ENCODE measurements at regions not wholly inside any gene's neighbourhood (a gene's known extent, or its start where the extent isn't known, plus 50 kb on each side); places are given as distances from the start of the nearest gene placed in this dataset.

- Histone ChIP-seq H3K4me1 (ENCODE audit: low read depth, poor library complexity, severe bottlenecking) (no peaks in the 10 kb centered on the region), H3K4me2 (no peak overlapping the region), H3K9ac (no peak overlapping the region), H4K20me1 (ENCODE audit: insufficient read depth) (no peaks in the 10 kb centered on the region), H3K36me3 (ENCODE audit: insufficient read depth) (no peaks in the 10 kb centered on the region), H3K79me2 (ENCODE audit: insufficient read depth, low read depth) (no peaks in the 10 kb centered on the region), H3K27me3 (ENCODE audit: insufficient read depth, low read depth) (no peaks in the 10 kb centered on the region), H3K4me3 (IDR thresholded peaks at IDR 0.05; ENCODE audit: insufficient read depth, low read depth, low read length) (no peak overlapping the region), H3K27ac (no peak overlapping the region), H2AFZ (ENCODE audit: low read depth) (no peak overlapping the region)
- no peak for TF ChIP-seq CTCF (conservative IDR thresholded peaks at IDR 0.05; ENCODE audit: low read depth, low read length)
Observed at GRCh38 chr7:68689087-68689433, 909.2 kb upstream of the AUTS2 start.

- no peaks in the 10 kb centered on the region for H3K79me2 ChIP-seq (ENCODE audit: insufficient read depth, low read depth)
- no peak overlapping the region for H2AFZ ChIP-seq (ENCODE audit: low read depth)
- H3K9ac ChIP-seq: no peak overlapping the region
- no peaks in the 10 kb centered on the region for H3K4me1 ChIP-seq (ENCODE audit: low read depth, poor library complexity, severe bottlenecking)
- TF ChIP-seq CTCF (conservative IDR thresholded peaks at IDR 0.05; ENCODE audit: low read depth, low read length): no peak
- no peaks in the 10 kb centered on the region for H4K20me1 ChIP-seq (ENCODE audit: insufficient read depth)
- H3K27me3 ChIP-seq (ENCODE audit: insufficient read depth, low read depth): no peaks in the 10 kb centered on the region
- H3K4me2 ChIP-seq: no peak overlapping the region
- no peak overlapping the region for H3K4me3 ChIP-seq (IDR thresholded peaks at IDR 0.05; ENCODE audit: insufficient read depth, low read depth, low read length)
- H3K36me3 ChIP-seq (ENCODE audit: insufficient read depth): no peaks in the 10 kb centered on the region
- no peak overlapping the region for H3K27ac ChIP-seq
Observed at GRCh38 chr7:68691261-68692216, 906.7 kb upstream of the AUTS2 start.

- Histone ChIP-seq H3K27me3 (ENCODE audit: insufficient read depth, low read depth) (no peaks in the 10 kb centered on the region), H3K36me3 (ENCODE audit: insufficient read depth) (no peaks in the 10 kb centered on the region), H3K9ac (no peak overlapping the region), H3K4me3 (IDR thresholded peaks at IDR 0.05; ENCODE audit: insufficient read depth, low read depth, low read length) (no peak overlapping the region), H2AFZ (ENCODE audit: low read depth) (no peak overlapping the region), H3K79me2 (ENCODE audit: insufficient read depth, low read depth) (no peaks in the 10 kb centered on the region), H3K27ac (no peak overlapping the region), H4K20me1 (ENCODE audit: insufficient read depth) (no peaks in the 10 kb centered on the region), H3K4me2 (no peak overlapping the region), H3K4me1 (ENCODE audit: low read depth, poor library complexity, severe bottlenecking) (no peaks in the 10 kb centered on the region)
- TF ChIP-seq CTCF (conservative IDR thresholded peaks at IDR 0.05; ENCODE audit: low read depth, low read length): no peak
Observed at GRCh38 chr7:68692511-68692910, 905.8 kb upstream of the AUTS2 start.

- Histone ChIP-seq H3K4me3 (IDR thresholded peaks at IDR 0.05; ENCODE audit: insufficient read depth, low read depth, low read length) (no peak overlapping the region), H3K27me3 (ENCODE audit: insufficient read depth, low read depth) (no peaks in the 10 kb centered on the region), H3K4me2 (no peak overlapping the region), H3K79me2 (ENCODE audit: insufficient read depth, low read depth) (no peaks in the 10 kb centered on the region), H3K9ac (no peak overlapping the region), H2AFZ (ENCODE audit: low read depth) (no peak overlapping the region), H3K36me3 (ENCODE audit: insufficient read depth) (no peaks in the 10 kb centered on the region), H4K20me1 (ENCODE audit: insufficient read depth) (no peaks in the 10 kb centered on the region), H3K27ac (no peak overlapping the region), H3K4me1 (ENCODE audit: low read depth, poor library complexity, severe bottlenecking) (no peaks in the 10 kb centered on the region)
- no peak for TF ChIP-seq CTCF (conservative IDR thresholded peaks at IDR 0.05; ENCODE audit: low read depth, low read length)
Observed at GRCh38 chr7:68694656-68695055, 903.6 kb upstream of the AUTS2 start.
